ENCODE measurements at regions not wholly inside any gene's neighbourhood (a gene's known extent, or its start where the extent isn't known, plus 50 kb on each side); places are given as distances from the start of the nearest gene placed in this dataset.

DNA sequence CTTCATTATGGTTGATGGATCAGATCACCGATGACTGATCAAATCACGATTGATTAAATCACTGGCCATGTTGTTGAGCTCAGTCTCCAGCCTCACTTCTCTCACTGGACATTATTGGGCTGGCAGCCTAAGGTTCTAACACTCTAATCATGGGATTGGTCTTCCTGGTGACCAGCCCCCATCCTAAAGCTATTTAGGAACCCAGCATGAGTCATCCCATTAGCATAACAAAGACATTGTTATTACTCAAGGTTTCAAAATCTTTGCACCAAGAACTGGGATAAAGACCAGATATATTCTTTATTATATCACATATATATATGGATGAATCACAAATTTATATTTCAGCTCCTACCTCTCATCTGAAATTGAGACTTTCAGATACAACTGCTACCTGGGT lies 272.1 kb upstream of the IL12B start:
- Histone ChIP-seq H3K4me1 (ENCODE audit: control insufficient read depth, insufficient read depth, low read length) (no peaks in the 10 kb centered on the region), H3K36me3 (ENCODE audit: control insufficient read depth, insufficient read depth, low read length) (no peaks in the 10 kb centered on the region), H3K9me3 (replicated peaks; ENCODE audit: control insufficient read depth, low read depth, low read length) (no peaks in the 10 kb centered on the region), H3K27me3 (ENCODE audit: control insufficient read depth, insufficient read depth, low read length) (no peaks in the 10 kb centered on the region), H3K27ac (ENCODE audit: low read length) (no peak overlapping the region), H3K4me3 (ENCODE audit: low read length) (no peak overlapping the region)
- no peak for DNase-seq
- 100% methylated on average over 1 of the region's 2 CpGs for WGBS (ENCODE audit: insufficient coverage)

DNA sequence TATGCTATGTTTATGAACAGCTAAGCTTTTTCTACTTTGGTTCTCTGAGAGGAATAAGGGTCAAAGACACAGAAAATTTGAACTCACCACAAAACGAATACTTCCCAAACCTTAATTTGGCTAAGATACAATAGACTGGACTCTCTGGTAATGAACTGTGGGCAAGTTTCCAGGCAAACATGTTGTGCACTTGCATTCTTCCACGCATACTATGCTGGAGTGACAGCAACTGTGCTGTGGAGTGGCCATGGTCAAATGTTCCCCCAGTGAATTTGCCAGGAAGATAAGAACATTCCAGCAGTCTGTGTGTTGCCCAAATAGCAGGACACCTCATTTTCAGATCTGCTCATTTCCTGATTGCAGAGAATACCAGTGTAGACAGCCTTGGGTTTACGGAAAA lies 275.3 kb upstream of the IL12B start:
- no peak overlapping the region for H3K27ac ChIP-seq (ENCODE audit: low read length)
- H3K27me3 ChIP-seq (ENCODE audit: control insufficient read depth, insufficient read depth, low read length), result no peaks in the 10 kb centered on the region
- DNase-seq, result peak; percentile 19
- no peak overlapping the region for H3K4me3 ChIP-seq (ENCODE audit: low read length)
- H3K9me3 ChIP-seq (replicated peaks; ENCODE audit: control insufficient read depth, low read depth, low read length), result no peaks in the 10 kb centered on the region
- WGBS (ENCODE audit: insufficient coverage), result 80% methylated on average over 2 of the region's 3 CpGs
- H3K4me1 ChIP-seq (ENCODE audit: control insufficient read depth, insufficient read depth, low read length), result no peaks in the 10 kb centered on the region
- H3K36me3 ChIP-seq (ENCODE audit: control insufficient read depth, insufficient read depth, low read length), result no peaks in the 10 kb centered on the region

DNA sequence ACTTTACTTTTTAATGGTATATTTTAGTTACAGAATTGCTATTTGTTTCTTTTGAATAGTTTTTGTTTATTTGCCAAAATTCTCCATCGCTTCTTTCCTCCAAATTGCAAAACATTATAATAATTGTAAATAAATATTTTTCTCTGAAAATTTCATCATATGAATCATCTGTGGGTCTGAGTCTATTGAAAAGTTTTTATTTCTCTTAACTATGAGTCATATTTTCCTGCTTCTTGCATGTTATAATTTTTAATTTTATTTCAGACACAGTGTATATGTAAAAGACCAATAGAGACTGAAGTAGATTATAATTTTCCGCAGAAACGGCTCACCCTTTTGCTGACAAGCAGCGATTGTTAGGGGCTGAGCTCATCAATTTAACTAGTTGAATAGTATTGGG lies 279.1 kb upstream of the IL12B start:
- Histone ChIP-seq H3K4me3 (ENCODE audit: low read length) (no peak overlapping the region), H3K27me3 (ENCODE audit: control insufficient read depth, insufficient read depth, low read length) (no peaks in the 10 kb centered on the region), H3K36me3 (ENCODE audit: control insufficient read depth, insufficient read depth, low read length) (no peaks in the 10 kb centered on the region), H3K4me1 (ENCODE audit: control insufficient read depth, insufficient read depth, low read length) (no peaks in the 10 kb centered on the region), H3K9me3 (replicated peaks; ENCODE audit: control insufficient read depth, low read depth, low read length) (no peaks in the 10 kb centered on the region), H3K27ac (ENCODE audit: low read length) (no peak overlapping the region)
- WGBS (ENCODE audit: insufficient coverage), result 92% methylated on average over 3 of the region's 4 CpGs
- DNase-seq, result no peak

DNA sequence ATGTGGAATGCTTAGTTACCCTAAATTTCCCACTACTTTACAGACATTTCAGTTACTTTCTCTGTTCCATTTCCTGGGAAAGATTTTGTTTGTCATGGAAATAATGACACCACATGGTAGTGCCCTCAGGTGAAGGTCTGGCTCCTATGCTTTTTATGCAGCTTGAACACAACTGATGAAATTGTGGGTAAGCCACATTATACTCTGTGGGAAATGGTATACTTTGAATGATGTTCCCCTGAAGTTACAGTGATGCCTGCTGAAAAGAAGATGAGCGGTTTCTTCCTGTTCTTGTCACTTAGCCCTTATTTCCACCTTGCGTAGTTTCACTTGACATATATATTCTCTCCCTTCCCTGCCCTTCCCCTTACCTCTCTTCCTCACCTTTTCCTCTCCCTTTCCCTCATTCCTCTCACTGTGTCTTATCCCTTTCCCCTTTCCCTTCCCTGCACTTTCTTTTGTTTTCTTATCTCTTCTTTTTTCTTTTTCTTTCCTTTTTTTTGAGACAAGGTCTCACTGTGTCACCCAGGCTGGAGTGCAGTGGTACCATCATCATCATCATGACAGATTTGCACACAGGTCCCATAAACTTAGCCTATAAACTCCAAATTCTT lies 280.8 kb upstream of the IL12B start:
- H3K27ac ChIP-seq (ENCODE audit: low read length), result no peak overlapping the region

DNA sequence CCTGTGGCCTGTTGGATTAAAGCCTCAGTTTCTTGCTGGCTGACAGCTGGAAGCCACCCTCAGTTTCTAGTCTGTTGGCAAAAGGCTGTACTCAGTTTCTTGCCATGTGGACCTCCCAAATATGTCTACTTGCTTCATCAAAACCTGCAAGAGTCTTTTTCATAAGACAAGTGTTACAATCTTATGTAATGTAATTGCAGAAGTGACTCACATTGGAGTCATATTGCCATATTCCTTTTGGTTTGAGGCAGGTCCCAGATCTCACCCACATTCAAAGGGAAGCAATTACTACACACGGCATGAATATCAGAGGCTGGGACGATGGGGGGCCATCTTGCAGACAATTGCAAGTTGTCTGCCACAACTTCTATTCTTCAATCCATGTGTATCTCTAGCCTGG lies 286.7 kb upstream of the IL12B start:
- H3K4me3 ChIP-seq (ENCODE audit: low read length), result no peak overlapping the region
- no peaks in the 10 kb centered on the region for H3K36me3 ChIP-seq (ENCODE audit: control insufficient read depth, insufficient read depth, low read length)
- DNase-seq, result no peak
- H3K27ac ChIP-seq (ENCODE audit: low read length), result no peak overlapping the region
- H3K27me3 ChIP-seq (ENCODE audit: control insufficient read depth, insufficient read depth, low read length), result no peaks in the 10 kb centered on the region
- WGBS (ENCODE audit: insufficient coverage), result no CpG with 5 or more reads among the region's 2 CpGs
- H3K9me3 ChIP-seq (replicated peaks; ENCODE audit: control insufficient read depth, low read depth, low read length), result peaks cover 3% of the 10 kb centered on the region
- no peaks in the 10 kb centered on the region for H3K4me1 ChIP-seq (ENCODE audit: control insufficient read depth, insufficient read depth, low read length)

More for the DNA sequence above, 280.8 kb upstream of the IL12B start:
- no peaks in the 10 kb centered on the region for H3K36me3 ChIP-seq (ENCODE audit: control insufficient read depth, insufficient read depth, low read length)
- 93% methylated on average over 2 of the region's 2 CpGs for WGBS (ENCODE audit: insufficient coverage)
- no peak overlapping the region for H3K4me3 ChIP-seq (ENCODE audit: low read length)
- no peaks in the 10 kb centered on the region for H3K4me1 ChIP-seq (ENCODE audit: control insufficient read depth, insufficient read depth, low read length)
- H3K27me3 ChIP-seq (ENCODE audit: control insufficient read depth, insufficient read depth, low read length), result no peaks in the 10 kb centered on the region
- DNase-seq, result no peak
- no peaks in the 10 kb centered on the region for H3K9me3 ChIP-seq (replicated peaks; ENCODE audit: control insufficient read depth, low read depth, low read length)

DNA sequence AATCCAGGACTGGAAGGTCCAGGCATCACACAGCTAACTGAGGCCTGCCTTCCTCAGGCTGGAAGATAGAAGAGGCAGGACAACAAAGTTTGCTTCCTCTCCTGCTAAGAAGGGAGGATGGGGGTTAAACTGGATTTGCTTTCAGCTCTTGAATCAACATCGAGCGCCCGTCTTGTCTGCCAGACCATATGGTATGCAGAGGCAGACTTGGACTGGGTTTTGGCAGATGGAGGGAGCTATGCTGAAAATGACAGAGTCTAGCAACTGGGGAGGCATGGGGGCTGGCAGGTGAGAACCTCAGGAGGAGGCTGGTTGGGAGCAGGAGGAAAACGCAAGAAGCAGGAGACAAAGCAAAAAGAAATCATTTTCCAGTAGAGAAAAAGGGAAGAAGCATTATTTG lies 289.5 kb upstream of the IL12B start:
- DNase-seq, result no peak
- Histone ChIP-seq H3K27ac (ENCODE audit: low read length) (no peak overlapping the region), H3K4me1 (ENCODE audit: control insufficient read depth, insufficient read depth, low read length) (no peaks in the 10 kb centered on the region), H3K4me3 (ENCODE audit: low read length) (no peak overlapping the region), H3K9me3 (replicated peaks; ENCODE audit: control insufficient read depth, low read depth, low read length) (peaks cover 5% of the 10 kb centered on the region), H3K36me3 (ENCODE audit: control insufficient read depth, insufficient read depth, low read length) (no peaks in the 10 kb centered on the region), H3K27me3 (ENCODE audit: control insufficient read depth, insufficient read depth, low read length) (no peaks in the 10 kb centered on the region)
- WGBS (ENCODE audit: insufficient coverage), result 34% methylated on average over 4 of the region's 4 CpGs

DNA sequence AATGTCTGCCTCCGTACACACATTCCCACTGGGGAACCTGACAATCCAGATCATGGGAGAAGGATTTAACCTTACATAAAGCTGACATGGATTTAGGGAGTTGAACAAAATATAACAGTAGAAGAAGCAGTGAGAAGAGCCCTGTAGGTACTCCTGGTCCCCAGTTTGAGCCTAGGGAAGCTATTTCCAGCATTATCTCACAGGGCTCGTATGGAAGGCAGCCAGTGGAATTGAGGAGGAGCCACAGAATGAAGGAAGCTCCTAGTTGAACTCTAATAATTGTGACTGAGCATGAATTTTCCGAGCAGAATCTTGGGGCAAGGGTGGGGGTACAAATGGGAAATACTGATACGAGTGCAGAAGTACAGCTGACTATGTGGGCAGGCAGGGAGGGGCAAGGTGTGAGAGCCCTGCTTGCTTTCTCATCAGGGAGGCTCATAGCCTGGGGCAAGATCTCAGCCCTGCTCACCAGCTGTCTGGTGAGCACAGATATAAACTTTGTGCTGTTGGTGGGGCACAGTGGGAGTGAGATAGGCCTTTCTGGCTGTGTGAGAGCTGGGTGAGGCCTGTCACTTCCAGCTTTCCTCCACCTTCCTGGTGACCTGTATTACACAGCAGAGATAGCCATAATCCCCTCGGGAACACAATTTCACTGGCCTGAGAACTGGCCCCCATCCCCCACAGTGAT lies 290.7 kb upstream of the IL12B start:
- Histone ChIP-seq H3K36me3 (ENCODE audit: control insufficient read depth, insufficient read depth, low read length) (no peaks in the 10 kb centered on the region), H3K4me1 (ENCODE audit: control insufficient read depth, insufficient read depth, low read length) (no peaks in the 10 kb centered on the region), H3K9me3 (replicated peaks; ENCODE audit: control insufficient read depth, low read depth, low read length) (peaks cover 5% of the 10 kb centered on the region), H3K4me3 (ENCODE audit: low read length) (no peak overlapping the region), H3K27ac (ENCODE audit: low read length) (no peak overlapping the region), H3K27me3 (ENCODE audit: control insufficient read depth, insufficient read depth, low read length) (no peaks in the 10 kb centered on the region)
- 38% methylated on average over 3 of the region's 5 CpGs for WGBS (ENCODE audit: insufficient coverage)
- DNase-seq, result no peak

DNA sequence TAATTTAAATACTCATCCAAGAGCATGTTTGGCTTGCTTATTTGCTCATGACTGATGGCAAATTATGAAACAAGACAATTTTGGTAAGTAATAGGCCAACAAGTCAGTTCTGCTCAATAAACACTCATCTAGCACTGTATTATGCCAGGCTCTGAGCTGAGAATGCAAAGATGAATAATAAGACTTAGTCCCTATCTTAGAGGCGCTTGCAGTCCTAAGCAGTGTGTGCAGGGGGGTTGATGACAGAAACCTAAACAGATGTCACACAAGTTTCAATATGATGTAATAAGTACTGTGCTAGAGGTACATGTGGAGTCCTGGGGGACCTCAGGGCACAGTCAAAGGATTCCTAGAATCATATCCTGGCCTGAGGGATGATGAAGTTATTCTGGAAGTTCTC lies 287.6 kb upstream of the ADRA1B start:
- Histone ChIP-seq H3K36me3 (ENCODE audit: control insufficient read depth, insufficient read depth, low read length) (no peaks in the 10 kb centered on the region), H3K27ac (ENCODE audit: low read length) (no peak overlapping the region), H3K4me1 (ENCODE audit: control insufficient read depth, insufficient read depth, low read length) (no peaks in the 10 kb centered on the region), H3K4me3 (ENCODE audit: low read length) (no peak overlapping the region), H3K9me3 (replicated peaks; ENCODE audit: control insufficient read depth, low read depth, low read length) (no peaks in the 10 kb centered on the region), H3K27me3 (ENCODE audit: control insufficient read depth, insufficient read depth, low read length) (no peaks in the 10 kb centered on the region)
- WGBS (ENCODE audit: insufficient coverage), result no CpG with 5 or more reads among the region's 1 CpG
- DNase-seq, result no peak

DNA sequence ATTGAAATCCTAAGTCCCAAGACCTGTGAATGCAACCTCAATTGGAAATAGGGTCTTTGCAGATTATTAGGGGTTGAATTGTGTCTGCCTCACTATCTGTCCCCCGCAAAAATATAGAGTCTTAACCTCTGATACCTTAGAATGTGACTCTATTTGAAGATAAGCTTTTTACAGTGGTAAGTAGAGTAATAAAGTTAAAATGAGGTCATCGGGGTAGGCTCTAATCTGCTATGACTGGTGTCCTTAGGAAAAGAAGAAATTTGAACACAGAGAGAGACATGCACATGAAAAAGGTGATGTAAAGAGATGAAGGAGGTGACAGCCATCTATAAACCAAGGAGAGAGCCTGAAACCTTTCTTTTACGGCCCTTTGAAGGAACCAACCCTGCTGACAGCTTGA lies 287.1 kb upstream of the ADRA1B start:
- no peak for DNase-seq
- Histone ChIP-seq H3K9me3 (replicated peaks; ENCODE audit: control insufficient read depth, low read depth, low read length) (no peaks in the 10 kb centered on the region), H3K36me3 (ENCODE audit: control insufficient read depth, insufficient read depth, low read length) (no peaks in the 10 kb centered on the region), H3K27ac (ENCODE audit: low read length) (no peak overlapping the region), H3K4me1 (ENCODE audit: control insufficient read depth, insufficient read depth, low read length) (no peaks in the 10 kb centered on the region), H3K27me3 (ENCODE audit: control insufficient read depth, insufficient read depth, low read length) (no peaks in the 10 kb centered on the region), H3K4me3 (ENCODE audit: low read length) (no peak overlapping the region)
- 50% methylated on average over 1 of the region's 3 CpGs for WGBS (ENCODE audit: insufficient coverage)

DNA sequence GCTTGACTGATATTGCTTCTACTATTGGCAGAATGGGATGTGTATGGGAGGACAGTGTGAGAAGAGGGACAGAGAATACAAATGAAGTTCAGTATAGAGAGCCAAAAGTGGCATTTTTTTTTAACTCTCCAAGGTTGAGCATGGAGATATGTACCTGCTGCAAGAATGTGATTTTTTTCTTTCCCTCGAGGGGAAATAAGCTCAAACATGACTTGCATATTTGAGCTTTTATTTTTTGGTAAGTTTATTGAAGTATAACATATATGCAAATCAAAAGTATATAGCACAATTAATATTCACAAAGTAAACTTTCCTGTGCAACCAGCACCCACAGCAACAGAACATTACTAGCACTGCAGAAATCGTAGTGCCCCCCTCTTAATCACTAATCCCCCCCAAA lies 285.7 kb upstream of the ADRA1B start:
- Histone ChIP-seq H3K36me3 (ENCODE audit: control insufficient read depth, insufficient read depth, low read length) (no peaks in the 10 kb centered on the region), H3K9me3 (replicated peaks; ENCODE audit: control insufficient read depth, low read depth, low read length) (no peaks in the 10 kb centered on the region), H3K27ac (ENCODE audit: low read length) (no peak overlapping the region), H3K27me3 (ENCODE audit: control insufficient read depth, insufficient read depth, low read length) (no peaks in the 10 kb centered on the region), H3K4me3 (ENCODE audit: low read length) (no peak overlapping the region), H3K4me1 (ENCODE audit: control insufficient read depth, insufficient read depth, low read length) (no peaks in the 10 kb centered on the region)
- DNase-seq, result no peak
- WGBS (ENCODE audit: insufficient coverage), result no CpG with 5 or more reads among the region's 2 CpGs

DNA sequence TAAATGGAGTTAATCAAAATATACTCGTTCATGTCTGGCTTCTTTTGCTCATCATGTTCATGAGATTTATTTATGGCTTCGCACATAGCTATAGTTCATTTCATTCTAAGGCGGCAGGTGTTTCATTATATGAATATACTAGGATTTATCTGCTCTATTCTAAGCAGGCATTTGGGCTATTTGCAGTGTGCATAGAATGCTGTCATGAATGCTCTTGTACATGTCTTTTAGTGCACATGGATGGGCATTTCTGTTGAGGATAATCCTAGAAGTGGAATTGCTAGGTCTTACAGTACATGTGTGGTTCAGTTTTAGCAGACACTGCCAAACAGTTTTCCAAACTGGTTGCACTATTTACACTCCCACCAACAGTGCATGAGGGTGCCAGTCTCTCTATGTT lies 285.3 kb upstream of the ADRA1B start:
- Histone ChIP-seq H3K27me3 (ENCODE audit: control insufficient read depth, insufficient read depth, low read length) (no peaks in the 10 kb centered on the region), H3K9me3 (replicated peaks; ENCODE audit: control insufficient read depth, low read depth, low read length) (no peaks in the 10 kb centered on the region), H3K4me1 (ENCODE audit: control insufficient read depth, insufficient read depth, low read length) (no peaks in the 10 kb centered on the region), H3K4me3 (ENCODE audit: low read length) (no peak overlapping the region), H3K36me3 (ENCODE audit: control insufficient read depth, insufficient read depth, low read length) (no peaks in the 10 kb centered on the region), H3K27ac (ENCODE audit: low read length) (no peak overlapping the region)
- no peak for DNase-seq
- WGBS (ENCODE audit: insufficient coverage), result no CpG with 5 or more reads among the region's 3 CpGs

All from muscle of leg (tissue), 3 donors.